Lower leg skin (tissue), 4 donors: ENCODE measurements at regions not wholly inside any gene's neighbourhood (a gene's known extent, or its start where the extent isn't known, plus 50 kb on each side); places are given as distances from the start of the nearest gene placed in this dataset.

Source experiments
- DNase-seq, 2 donors: peaks; one replicate each; pipeline ENCODE4 v3.0.0-alpha.2; 2019; ENCODE audit warnings: low spot score in 2 of 2
- H3K4me3 ChIP-seq: fragments of 200-600 bp; sonication (generic); 2 replicates; pipeline ENCODE4 v1.5.1; 2017; ENCODE audit warnings: mild to moderate bottlenecking, low read depth; ENCODE audit not compliant: poor library complexity, severe bottlenecking
- CTCF ChIP-seq, 3 donors: fragments of 450-650 bp; IDR thresholded peaks; one replicate each; pipeline ENCODE4 v1.5.1; 2016; ENCODE audit warnings: antibody characterized with exemption in 3 of 3, mild to moderate bottlenecking in 3 of 3, moderate library complexity in 2 of 3
- POLR2A ChIP-seq, 2 donors: fragments of 450-650 bp; IDR thresholded peaks; one replicate each; pipeline ENCODE4 v1.6.1; 2016 to 2017; ENCODE audit warnings: antibody characterized with exemption in 2 of 2, mild to moderate bottlenecking in 1 of 2, moderate library complexity in 1 of 2
- WGBS, 2 donors: methylation state at CpG; one replicate each; pipeline ENCODE4 v1.1.5; 2018; 5-methylcytosine and 5-hydroxymethylcytosine counted together
- intact Hi-C: fragments of 100-400 bp; cut with DNase I; formaldehyde crosslinking; loops from one replicate; pipeline ENCODE4 v1.15.0; 2023; ENCODE audit warnings: low total_unique reads

GRCh38 chr3:147210676-147211075 is 195.7 kb downstream of the ZIC4 start:
- intact Hi-C loops = no loop called here
- TF ChIP-seq CTCF (IDR thresholded peaks at IDR 0.05) (no peak), POLR2A (IDR thresholded peaks at IDR 0.05) (no peak)
- no peak for DNase-seq
- H3K4me3 ChIP-seq = no peak overlapping the region

GRCh38 chr3:147201086-147201485 is 205.3 kb downstream of the ZIC4 start:
- no peak for DNase-seq
- no peak overlapping the region for H3K4me3 ChIP-seq
- TF ChIP-seq CTCF (IDR thresholded peaks at IDR 0.05) = no peak
- TF ChIP-seq POLR2A (IDR thresholded peaks at IDR 0.05) = no peak
- 86 to 88% methylated on average over 5 of the region's 5 CpGs for WGBS, 2 donors
- intact Hi-C loops = no loop called here

- WGBS, 2 donors = 83 to 84% methylated on average over 4 of the region's 4 CpGs
- no peak for DNase-seq
- no peak overlapping the region for H3K4me3 ChIP-seq
- TF ChIP-seq CTCF (IDR thresholded peaks at IDR 0.05) (no peak), POLR2A (IDR thresholded peaks at IDR 0.05) (no peak)
- intact Hi-C loops = no loop called here
Measured at GRCh38 chr3:147200545-147200944, 205.8 kb downstream of the ZIC4 start.

- no peak for DNase-seq
- intact Hi-C loops = no loop called here
- H3K4me3 ChIP-seq = no peak overlapping the region
- TF ChIP-seq POLR2A (IDR thresholded peaks at IDR 0.05) (no peak), CTCF (IDR thresholded peaks at IDR 0.05) (no peak)
Measured at GRCh38 chr3:147197739-147198138, 208.6 kb downstream of the ZIC4 start.

- TF ChIP-seq CTCF (IDR thresholded peaks at IDR 0.05) = no peak
- no peak for TF ChIP-seq POLR2A (IDR thresholded peaks at IDR 0.05)
- no peak overlapping the region for H3K4me3 ChIP-seq
- intact Hi-C loops = no loop called here
- DNase-seq = no peak
Measured at GRCh38 chr3:147195887-147196286, 210.5 kb downstream of the ZIC4 start.

- TF ChIP-seq CTCF (IDR thresholded peaks at IDR 0.05) = no peak
- TF ChIP-seq POLR2A (IDR thresholded peaks at IDR 0.05) = no peak
- intact Hi-C loops = no loop called here
- 67 to 82% methylated on average over 2 of the region's 2 CpGs for WGBS, 2 donors
- peak in 1 of 2 donors; percentile 18 for DNase-seq
- H3K4me3 ChIP-seq = no peak overlapping the region
Measured at GRCh38 chr3:147191795-147192385, 214.5 kb downstream of the ZIC4 start.
